H7 (cell line): ENCODE measurements at regions not wholly inside any gene's neighbourhood (a gene's known extent, or its start where the extent isn't known, plus 50 kb on each side); places are given as distances from the start of the nearest gene placed in this dataset.

Experiments used
- DNase-seq: peaks from one replicate; pipeline ENCODE4 v3.0.0; 2012
- H3K27me3 ChIP-seq: 2 replicates; pipeline ENCODE4 v1.6.0; 2011; ENCODE audit warnings: mild to moderate bottlenecking, low read length; ENCODE audit not compliant: control insufficient read depth, insufficient read depth
- H3K36me3 ChIP-seq: replicated peaks from 2 replicates; pipeline ENCODE4 v1.5.1; 2011; ENCODE audit warnings: low read length; ENCODE audit not compliant: control insufficient read depth, insufficient read depth
- H3K4me3 ChIP-seq: 2 replicates; pipeline ENCODE4 v1.5.1; 2011; ENCODE audit warnings: low read depth, mild to moderate bottlenecking, control low read depth, low read length, moderate library complexity; ENCODE audit not compliant: insufficient read depth

DNA sequence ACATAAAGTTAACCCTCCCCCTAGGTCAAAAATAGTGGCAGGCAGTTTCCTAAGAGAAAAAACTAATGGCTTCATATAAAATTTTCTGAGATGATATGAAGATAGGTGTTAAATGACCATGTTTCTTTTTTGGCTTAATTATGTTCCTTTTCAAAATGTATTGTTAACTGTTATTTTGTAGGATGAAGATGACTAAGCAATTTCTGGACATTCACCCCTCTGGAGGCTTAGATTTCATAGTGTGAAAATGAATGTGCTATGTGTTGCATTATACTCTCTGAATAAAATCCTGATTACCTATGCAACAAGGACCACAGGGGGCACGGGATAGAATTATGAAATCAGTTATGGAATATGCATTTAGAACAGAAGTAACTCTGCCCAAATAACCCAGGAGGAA, 233.5 kb downstream of the MRPS30 start:
- Histone ChIP-seq H3K27me3 (no peaks in the 10 kb centered on the region), H3K36me3 (no peaks in the 10 kb centered on the region; the same call in 1 of the 2 replicates), H3K4me3 (no peak overlapping the region)
- no peak for DNase-seq

DNA sequence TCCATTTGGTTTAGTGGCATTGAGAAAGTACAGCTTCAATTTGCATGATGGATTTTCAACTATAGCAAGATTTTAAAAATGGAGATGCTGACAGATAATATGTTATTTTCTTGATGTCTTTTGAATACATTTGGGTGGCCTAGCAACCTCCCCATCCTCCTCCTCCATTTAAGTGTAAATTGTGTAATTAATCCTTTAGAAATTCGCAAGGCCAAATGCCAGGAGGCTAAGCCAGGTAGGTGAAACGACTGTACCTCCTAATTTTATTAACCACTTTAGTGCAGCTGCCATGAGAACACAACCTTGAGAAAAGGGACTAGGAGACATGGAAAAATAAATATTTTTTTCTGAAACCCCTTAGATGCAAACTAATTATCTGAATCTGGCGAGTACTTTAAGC, 248.8 kb downstream of the MRPS30 start:
- Histone ChIP-seq H3K27me3 (no peaks in the 10 kb centered on the region), H3K4me3 (no peak overlapping the region), H3K36me3 (no peaks in the 10 kb centered on the region)
- peak; percentile 0 for DNase-seq

- H3K27me3 ChIP-seq: no peaks in the 10 kb centered on the region
- peak; percentile 1 for DNase-seq
- H3K4me3 ChIP-seq: no peak overlapping the region
- no peaks in the 10 kb centered on the region for H3K36me3 ChIP-seq
Observed at GRCh38 chr5:45060724-45061123, 252.0 kb downstream of the MRPS30 start.

DNA sequence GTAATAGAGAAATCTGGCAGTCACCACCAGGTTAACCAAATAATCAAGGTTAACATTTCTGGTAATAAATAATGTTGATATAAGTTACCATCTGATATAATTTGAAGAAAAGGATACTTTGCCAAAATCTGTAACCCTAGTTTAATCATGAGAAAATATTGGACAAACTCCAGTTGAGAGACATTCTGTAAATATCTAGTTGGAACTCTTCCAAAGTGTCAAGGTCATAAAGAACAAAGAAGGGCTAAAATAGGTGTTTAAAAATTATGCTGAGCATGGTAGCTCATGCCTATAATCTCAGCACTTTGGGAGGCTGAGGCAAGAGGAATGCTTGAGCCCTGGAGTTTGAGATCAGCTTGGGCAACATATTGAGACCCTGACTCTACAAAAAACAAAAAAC, 253.3 kb downstream of the MRPS30 start:
- DNase-seq: no peak
- no peaks in the 10 kb centered on the region for H3K36me3 ChIP-seq
- no peaks in the 10 kb centered on the region for H3K27me3 ChIP-seq
- no peak overlapping the region for H3K4me3 ChIP-seq

DNA sequence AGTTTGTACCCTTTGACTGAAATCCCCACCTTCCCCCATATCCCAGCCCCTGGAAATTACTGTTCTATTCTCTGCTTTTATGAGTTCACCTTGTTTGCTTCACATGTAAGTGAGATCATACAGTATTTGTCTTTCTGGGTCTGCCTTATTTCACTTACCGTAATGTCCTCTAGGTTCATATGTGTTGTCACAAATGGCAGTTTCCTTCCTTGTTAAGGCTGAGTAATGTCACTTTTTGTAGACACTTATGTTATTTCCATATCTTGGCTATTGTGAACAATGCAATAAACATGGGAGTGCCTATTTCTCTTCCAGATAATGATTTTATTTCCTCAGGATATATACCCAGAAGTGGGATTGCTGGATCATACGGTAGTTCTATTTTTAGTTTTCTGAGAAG, 272.3 kb downstream of the MRPS30 start:
- no peak for DNase-seq
- H3K4me3 ChIP-seq: no peak overlapping the region
- H3K27me3 ChIP-seq: no peaks in the 10 kb centered on the region
- H3K36me3 ChIP-seq: no peaks in the 10 kb centered on the region

- Histone ChIP-seq H3K36me3 (no peaks in the 10 kb centered on the region), H3K4me3 (no peak overlapping the region), H3K27me3 (no peaks in the 10 kb centered on the region)
- DNase-seq: no peak
Observed at GRCh38 chr5:45089870-45090269, 281.1 kb downstream of the MRPS30 start.

- H3K36me3 ChIP-seq: no peaks in the 10 kb centered on the region
Observed at GRCh38 chr5:45093377-45093776, 284.6 kb downstream of the MRPS30 start.

GRCh38 chr5:45094876-45095440, 286.2 kb downstream of the MRPS30 start:
- Histone ChIP-seq H3K36me3 (no peaks in the 10 kb centered on the region), H3K27me3 (no peaks in the 10 kb centered on the region), H3K4me3 (no peak overlapping the region)
- no peak for DNase-seq

More at GRCh38 chr5:45093377-45093776, 284.6 kb downstream of the MRPS30 start:
- H3K4me3 ChIP-seq: no peak overlapping the region
- H3K27me3 ChIP-seq: no peaks in the 10 kb centered on the region
- DNase-seq: no peak

DNA sequence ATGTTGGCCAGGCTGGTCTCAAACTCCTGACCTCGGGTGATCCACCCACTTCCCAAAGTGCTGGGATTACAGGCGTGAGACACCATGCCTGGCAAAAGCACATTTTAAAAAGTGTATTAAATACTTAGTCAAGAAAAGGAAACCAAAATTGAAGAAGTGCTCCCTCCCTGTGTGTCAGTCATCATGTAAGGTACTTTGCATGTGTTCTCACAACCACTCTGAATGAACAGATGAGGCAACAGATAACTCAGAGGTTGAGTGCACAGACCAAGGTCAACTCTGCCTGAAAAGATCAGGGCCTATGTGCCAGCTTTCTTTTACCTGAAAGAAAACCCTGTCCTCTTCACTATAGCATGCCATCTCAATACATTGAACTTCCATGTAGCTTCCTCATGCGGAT, 289.7 kb downstream of the MRPS30 start:
- DNase-seq: no peak
- H3K36me3 ChIP-seq: no peaks in the 10 kb centered on the region
- no peaks in the 10 kb centered on the region for H3K27me3 ChIP-seq
- no peak overlapping the region for H3K4me3 ChIP-seq

GRCh38 chr5:45101146-45101545, 292.4 kb downstream of the MRPS30 start:
- Histone ChIP-seq H3K36me3 (no peaks in the 10 kb centered on the region), H3K27me3 (no peaks in the 10 kb centered on the region), H3K4me3 (no peak overlapping the region)
- no peak for DNase-seq

DNA sequence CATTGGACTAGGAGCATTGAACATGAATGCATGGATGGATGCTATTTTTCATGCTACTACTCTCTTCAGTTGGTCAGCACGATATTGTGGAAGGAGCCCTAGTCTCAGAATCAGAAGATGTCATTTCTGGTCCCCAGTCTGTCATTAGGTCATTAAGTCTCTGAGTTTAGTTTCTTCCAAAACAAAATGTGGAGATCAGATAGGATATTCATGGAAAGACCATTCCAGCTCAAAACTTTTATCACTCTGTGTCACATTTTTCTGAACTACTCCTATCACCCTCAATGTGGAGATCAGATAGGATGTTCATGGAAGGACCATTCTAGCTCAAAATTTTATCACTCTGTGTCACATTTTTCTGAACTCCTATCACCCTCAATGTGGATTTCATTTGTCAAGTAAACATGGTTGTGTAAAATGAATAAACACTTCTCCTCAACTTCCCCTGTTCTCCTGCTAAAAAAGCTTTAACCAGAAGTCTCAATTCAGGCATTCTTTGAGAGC, 296.8 kb downstream of the MRPS30 start:
- no peak for DNase-seq
- H3K4me3 ChIP-seq: no peak overlapping the region
- H3K36me3 ChIP-seq: no peaks in the 10 kb centered on the region
- no peaks in the 10 kb centered on the region for H3K27me3 ChIP-seq

GRCh38 chr5:45109062-45109461, 300.3 kb downstream of the MRPS30 start:
- no peak for DNase-seq
- no peak overlapping the region for H3K4me3 ChIP-seq
- H3K36me3 ChIP-seq: no peaks in the 10 kb centered on the region
- H3K27me3 ChIP-seq: no peaks in the 10 kb centered on the region

GRCh38 chr5:45109636-45110035, 300.9 kb downstream of the MRPS30 start:
- Histone ChIP-seq H3K36me3 (no peaks in the 10 kb centered on the region), H3K4me3 (no peak overlapping the region), H3K27me3 (no peaks in the 10 kb centered on the region)
- DNase-seq: peak; percentile 6

DNA sequence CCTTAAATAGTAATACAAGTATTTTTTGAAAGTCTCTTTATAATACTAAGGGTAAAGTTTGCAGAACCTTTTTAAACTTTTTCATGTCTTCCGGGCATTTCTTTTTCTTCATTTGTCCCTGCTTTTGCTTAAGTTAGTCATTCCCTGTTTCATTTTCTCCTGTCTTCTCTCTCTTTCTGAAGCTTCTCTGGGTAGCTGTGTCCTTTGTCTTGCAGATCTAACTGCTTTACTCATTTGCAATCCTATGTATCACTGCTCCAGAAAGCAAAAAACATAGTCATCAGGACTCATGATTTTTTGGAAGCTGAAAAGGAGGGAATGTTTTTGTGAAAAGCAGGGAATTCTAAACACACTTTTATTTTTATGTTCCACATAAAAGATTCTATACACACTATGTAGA, 301.7 kb downstream of the MRPS30 start:
- DNase-seq: peak; percentile 9
- Histone ChIP-seq H3K36me3 (no peaks in the 10 kb centered on the region), H3K4me3 (no peak overlapping the region), H3K27me3 (no peaks in the 10 kb centered on the region)

DNA sequence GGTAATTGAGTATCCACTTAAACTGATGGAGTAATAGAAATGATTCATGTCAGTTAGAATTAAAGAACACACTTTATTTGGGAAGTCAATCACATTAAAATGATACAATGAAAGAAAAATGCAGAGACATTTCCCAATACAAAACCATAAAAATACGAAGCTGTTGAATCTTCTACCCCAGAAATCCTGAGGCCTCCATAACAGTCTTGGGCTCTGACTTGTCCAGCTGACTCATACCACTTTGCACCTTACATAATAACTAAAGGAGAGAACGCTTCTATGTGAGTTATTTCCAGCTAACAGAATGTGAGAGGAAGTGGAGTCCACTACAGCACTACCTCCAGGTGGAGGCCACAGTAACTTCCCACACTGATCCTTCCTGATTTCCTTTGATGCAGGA, 305.0 kb downstream of the MRPS30 start:
- Histone ChIP-seq H3K4me3 (no peak overlapping the region), H3K27me3 (no peaks in the 10 kb centered on the region), H3K36me3 (no peaks in the 10 kb centered on the region)
- no peak for DNase-seq

DNA sequence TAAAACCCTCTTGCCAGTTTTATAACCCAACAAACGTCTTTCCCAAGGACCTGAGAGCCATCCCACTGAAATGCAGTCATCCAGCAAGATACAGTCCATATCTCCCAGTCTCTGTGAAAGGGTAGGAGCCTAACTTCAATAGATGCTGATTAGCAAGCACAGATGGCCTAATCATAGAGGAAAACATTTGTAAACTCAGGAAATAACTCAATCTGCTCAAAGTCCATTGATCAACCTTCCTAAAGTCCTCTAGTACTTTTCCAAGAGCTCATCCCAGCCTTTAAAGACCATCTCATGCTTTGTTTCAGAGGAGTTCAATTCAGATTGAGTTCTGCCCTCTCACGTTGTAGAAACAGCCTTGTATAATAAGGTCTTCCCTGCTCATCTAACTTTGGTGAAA, 324.2 kb downstream of the MRPS30 start:
- no peaks in the 10 kb centered on the region for H3K27me3 ChIP-seq
- DNase-seq: no peak
- H3K4me3 ChIP-seq: no peak overlapping the region
- no peaks in the 10 kb centered on the region for H3K36me3 ChIP-seq
